ENCODE measurements at regions not wholly inside any gene's neighbourhood (a gene's known extent, or its start where the extent isn't known, plus 50 kb on each side); places are given as distances from the start of the nearest gene placed in this dataset.

GRCh38 chr9:11432361-11432760, 819.6 kb upstream of the PTPRD start:
- TF ChIP-seq ZFX (IDR thresholded peaks at IDR 0.05; ENCODE audit: borderline replicate concordance): no peak
- TF ChIP-seq, protein P1, sequence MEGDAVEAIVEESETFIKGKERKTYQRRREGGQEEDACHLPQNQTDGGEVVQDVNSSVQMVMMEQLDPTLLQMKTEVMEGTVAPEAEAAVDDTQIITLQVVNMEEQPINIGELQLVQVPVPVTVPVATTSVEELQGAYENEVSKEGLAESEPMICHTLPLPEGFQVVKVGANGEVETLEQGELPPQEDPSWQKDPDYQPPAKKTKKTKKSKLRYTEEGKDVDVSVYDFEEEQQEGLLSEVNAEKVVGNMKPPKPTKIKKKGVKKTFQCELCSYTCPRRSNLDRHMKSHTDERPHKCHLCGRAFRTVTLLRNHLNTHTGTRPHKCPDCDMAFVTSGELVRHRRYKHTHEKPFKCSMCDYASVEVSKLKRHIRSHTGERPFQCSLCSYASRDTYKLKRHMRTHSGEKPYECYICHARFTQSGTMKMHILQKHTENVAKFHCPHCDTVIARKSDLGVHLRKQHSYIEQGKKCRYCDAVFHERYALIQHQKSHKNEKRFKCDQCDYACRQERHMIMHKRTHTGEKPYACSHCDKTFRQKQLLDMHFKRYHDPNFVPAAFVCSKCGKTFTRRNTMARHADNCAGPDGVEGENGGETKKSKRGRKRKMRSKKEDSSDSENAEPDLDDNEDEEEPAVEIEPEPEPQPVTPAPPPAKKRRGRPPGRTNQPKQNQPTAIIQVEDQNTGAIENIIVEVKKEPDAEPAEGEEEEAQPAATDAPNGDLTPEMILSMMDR (IDR thresholded peaks at IDR 0.05): no peak

Data from 22Rv1 (cell line).